ENCODE measurements at regions not wholly inside any gene's neighbourhood (a gene's known extent, or its start where the extent isn't known, plus 50 kb on each side); places are given as distances from the start of the nearest gene placed in this dataset.

GRCh38 chr7:7125963-7126362, 56.4 kb upstream of the C1GALT1 start:
- no peak for TF ChIP-seq CTCF (IDR thresholded peaks at IDR 0.05; ENCODE audit: insufficient read depth, missing control alignments)
- no peak for DNase-seq (ENCODE audit: insufficient read length, low spot score)
- FAIRE-seq, result no peak

GRCh38 chr7:7127773-7128172, 54.6 kb upstream of the C1GALT1 start:
- DNase-seq (ENCODE audit: insufficient read length, low spot score) (no peak), FAIRE-seq (no peak)
- no peak for TF ChIP-seq CTCF (IDR thresholded peaks at IDR 0.05; ENCODE audit: insufficient read depth, missing control alignments)

- FAIRE-seq, result no peak
- TF ChIP-seq CTCF (IDR thresholded peaks at IDR 0.05; ENCODE audit: insufficient read depth, missing control alignments), result no peak
- no peak for DNase-seq (ENCODE audit: insufficient read length, low spot score)
These were observed 53.0 kb upstream of the C1GALT1 start for GRCh38 chr7:7129381-7129780.

GRCh38 chr7:7131273-7131672, 51.1 kb upstream of the C1GALT1 start:
- DNase-seq (ENCODE audit: insufficient read length, low spot score) (no peak), FAIRE-seq (no peak)
- TF ChIP-seq CTCF (IDR thresholded peaks at IDR 0.05; ENCODE audit: insufficient read depth, missing control alignments), result no peak
